Putamen (tissue), 1 donor: ENCODE measurements at regions not wholly inside any gene's neighbourhood (a gene's known extent, or its start where the extent isn't known, plus 50 kb on each side); places are given as distances from the start of the nearest gene placed in this dataset.

Experiments used
- DNase-seq: peaks from one replicate; pipeline ENCODE4 v3.0.0-alpha.2; 2016; ENCODE audit warnings: low spot score

GRCh38 chr14:85390236-85390635 is 139.7 kb upstream of the FLRT2 start:
- no peak for DNase-seq

DNA sequence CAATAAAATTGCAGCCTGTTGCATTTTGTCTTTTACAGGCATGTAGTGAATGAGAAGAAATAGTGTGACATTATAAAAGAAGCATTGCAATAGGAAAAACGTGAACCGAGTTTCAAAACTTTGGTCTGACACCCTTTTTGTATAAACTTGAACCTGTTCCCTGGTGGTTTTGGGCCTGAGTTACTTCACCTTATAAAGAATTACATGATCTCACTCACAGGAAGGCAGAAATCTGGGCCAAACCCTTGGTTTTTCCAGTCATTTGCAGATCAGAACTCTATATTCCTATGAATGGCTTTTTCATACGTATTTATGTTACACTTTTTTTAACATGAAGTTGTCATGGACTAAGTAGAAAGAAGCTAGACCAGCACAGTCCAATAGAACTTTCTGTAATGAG is 138.5 kb upstream of the FLRT2 start:
- no peak for DNase-seq

DNA sequence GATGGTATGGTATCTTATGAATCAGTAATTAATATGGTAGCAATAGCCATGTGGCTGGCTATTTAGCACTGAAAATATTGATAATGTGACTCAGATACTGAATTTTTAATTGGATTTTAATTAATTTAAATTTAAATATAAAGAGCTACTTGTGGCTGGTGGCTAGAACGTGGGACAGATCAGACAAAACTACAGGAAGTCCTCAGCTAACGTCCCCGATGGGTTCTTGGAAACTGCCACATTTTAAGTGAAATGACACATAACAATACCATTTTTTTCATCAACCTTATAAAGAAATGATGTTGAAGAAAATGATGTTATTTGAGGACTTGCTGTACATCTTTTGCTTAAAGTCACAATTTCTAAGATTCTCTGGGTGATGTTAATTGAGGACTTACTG is 138.1 kb upstream of the FLRT2 start:
- DNase-seq, result no peak

DNA sequence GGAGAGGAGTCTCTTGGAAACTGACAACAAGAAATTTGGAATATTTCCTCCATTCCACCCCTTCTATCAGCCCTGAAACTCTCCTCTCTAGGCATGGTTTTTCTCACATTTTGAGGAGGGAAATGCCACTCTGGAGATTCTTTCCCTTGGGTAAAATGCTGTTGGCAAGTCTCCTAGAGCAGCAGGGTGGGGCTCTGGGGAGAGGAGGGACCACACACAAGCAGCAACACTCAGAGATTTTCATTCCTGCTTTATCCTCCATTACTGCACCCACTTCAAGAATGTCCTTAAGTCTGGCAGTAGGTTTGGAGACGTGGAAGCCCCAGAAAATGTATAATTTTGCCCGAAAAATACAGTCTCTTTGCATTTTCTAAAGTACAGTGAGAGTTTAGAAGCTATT is 130.8 kb upstream of the FLRT2 start:
- no peak for DNase-seq

GRCh38 chr14:85400678-85401077 is 129.3 kb upstream of the FLRT2 start:
- DNase-seq, result no peak

- no peak for DNase-seq
Observed at GRCh38 chr14:85401384-85401783, 128.6 kb upstream of the FLRT2 start.

GRCh38 chr14:85402569-85403162 is 127.3 kb upstream of the FLRT2 start:
- DNase-seq, result no peak

DNA sequence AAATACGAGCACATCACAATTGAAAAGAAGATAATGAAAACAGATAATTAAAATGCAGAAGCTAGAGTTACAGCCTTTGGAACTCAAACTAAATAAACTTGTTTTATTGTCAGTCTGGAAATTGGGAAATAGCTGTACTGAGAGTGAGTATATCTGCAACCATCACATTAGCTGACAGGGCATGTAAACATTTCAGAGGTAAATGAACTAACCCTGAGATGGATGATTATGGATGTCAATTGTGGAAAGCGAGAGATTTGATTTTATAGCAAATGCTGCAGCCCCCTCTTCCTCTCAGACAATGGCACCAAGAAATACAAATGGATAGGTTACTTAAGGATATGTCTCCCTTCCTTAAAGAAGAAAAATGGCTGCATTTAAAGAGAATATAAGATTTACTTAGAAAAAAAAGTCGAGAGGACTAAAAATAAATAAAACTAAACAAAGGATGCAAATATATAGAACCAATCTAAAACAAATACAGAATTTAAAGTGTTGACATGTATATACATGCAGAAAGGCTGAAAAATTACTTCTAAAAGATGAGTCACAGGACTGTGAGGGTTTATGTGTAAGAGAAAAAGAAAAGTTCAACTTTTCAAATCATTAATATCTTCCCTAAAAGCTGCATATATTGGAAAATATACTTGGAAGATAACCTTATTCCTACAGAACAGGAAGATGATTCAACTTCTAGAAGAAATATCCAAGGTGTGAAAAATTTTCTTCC is 120.3 kb upstream of the FLRT2 start:
- DNase-seq, result no peak

DNA sequence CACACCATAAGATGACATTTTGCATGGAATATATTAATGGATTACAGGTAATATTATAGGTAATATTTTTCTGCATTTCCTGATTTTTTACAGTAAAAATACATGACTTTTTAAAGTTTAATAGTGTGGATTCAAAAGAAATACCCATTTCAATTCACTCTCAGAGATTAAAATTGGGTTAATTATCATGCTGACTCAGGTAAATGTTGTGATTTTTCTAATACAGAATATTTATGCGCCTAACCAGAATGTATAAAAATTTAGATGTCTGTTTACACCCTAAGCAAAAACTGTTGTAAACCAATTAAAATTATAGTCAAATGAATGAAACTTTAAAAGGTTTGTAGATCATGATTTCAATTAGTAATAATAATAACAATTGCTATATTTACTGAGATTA is 117.2 kb upstream of the FLRT2 start:
- DNase-seq, result no peak

DNA sequence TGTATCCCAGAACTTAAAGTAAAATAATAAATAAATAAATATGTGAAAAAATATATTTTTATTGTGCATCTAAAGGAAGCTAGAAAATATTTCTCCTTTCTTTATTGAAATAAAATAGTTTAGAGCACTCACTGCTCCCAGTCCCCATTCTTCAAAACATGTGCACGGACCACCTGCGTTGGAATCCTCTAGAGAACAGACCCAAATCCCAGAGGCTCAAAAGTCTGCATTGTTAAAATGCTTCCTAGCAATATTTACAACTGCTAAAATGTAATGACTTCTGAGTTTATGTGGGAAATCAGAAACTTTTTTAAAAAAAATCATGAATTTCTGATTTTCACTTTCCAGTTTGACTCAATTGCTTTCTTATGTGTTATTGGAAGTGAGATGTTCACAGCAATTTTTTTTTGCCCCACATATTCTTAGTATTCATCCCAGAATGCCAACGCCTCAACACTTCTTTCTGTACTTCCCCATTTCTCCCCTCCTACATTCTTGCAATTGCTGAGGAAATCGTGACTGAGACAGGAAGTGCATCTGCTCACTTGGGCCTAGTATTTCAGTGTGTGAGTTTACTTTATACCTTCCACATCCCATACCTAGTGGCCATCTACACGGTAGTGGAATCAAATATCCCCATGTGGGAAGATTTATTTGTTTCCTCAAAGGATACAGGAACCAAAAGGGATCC is 116.0 kb upstream of the FLRT2 start:
- no peak for DNase-seq

DNA sequence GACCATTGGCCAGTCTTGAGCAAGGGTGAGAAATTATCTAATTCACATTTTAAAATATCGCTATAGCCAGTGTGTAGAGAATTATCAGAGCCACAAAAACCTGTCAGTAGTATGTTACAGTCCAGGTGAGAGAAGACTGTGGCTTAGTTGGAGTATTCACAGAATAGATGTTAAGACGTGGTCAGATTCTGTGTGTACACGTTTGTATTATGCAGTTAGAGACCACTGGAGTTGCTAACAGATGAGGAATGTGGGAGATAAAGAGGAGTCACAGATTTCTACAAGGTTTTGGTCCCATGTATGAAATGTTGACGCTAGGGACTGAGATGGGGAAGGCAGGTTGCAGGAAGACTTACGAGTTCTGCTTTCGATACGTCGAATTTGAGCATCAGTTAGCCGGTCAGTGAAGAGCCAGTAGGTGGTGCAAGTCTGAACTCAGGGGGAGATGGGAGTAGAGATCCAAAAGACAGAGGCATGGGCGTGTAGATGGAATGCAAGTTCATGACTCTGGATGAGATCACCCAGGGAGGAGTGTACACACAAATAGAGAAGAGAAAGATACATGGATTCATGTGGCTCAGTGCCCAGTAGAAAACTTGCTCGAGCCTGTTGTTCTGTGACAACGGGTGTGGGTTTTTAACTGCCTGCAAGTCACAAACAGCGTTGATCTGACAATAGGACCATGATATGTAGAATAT is 114.8 kb upstream of the FLRT2 start:
- no peak for DNase-seq

GRCh38 chr14:85416771-85417170 is 113.2 kb upstream of the FLRT2 start:
- no peak for DNase-seq

DNA sequence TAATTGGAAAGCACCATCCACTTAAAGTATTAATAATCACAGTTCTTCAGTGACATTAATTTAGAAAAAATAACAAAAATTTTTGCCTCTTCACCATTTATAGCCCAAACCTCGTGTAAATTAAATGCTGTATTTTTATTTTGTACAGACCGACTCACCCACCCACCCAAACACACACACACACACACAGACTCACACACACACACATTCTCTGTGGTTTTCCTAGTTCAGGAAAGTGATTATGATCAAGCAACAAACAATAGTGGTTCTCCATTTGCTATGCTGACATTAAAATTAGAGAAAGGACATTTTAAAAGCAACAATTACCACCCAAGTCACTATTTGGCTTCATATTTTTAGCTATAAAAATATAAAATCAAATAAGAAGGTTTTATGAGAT is 112.5 kb upstream of the FLRT2 start:
- DNase-seq, result no peak

GRCh38 chr14:85418721-85419120 is 111.2 kb upstream of the FLRT2 start:
- DNase-seq, result no peak

DNA sequence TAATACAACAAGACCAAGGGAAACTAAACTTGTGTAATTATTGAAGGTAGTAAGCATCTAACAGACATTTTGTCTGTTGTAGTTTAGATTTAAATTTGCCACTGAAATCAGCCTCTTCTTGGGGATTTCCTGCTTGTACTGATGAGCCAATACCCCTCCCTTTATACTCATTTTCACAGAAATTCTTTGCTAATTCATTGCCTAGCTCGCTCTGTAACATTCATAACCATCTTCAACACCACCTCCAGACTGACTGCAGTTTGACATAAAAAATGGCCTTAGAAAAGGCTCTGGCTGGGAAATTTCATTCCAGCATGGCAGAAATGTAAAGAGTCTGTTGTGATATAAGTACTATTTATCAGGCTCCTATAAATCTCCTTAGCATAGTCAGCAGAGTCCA is 109.7 kb upstream of the FLRT2 start:
- no peak for DNase-seq

DNA sequence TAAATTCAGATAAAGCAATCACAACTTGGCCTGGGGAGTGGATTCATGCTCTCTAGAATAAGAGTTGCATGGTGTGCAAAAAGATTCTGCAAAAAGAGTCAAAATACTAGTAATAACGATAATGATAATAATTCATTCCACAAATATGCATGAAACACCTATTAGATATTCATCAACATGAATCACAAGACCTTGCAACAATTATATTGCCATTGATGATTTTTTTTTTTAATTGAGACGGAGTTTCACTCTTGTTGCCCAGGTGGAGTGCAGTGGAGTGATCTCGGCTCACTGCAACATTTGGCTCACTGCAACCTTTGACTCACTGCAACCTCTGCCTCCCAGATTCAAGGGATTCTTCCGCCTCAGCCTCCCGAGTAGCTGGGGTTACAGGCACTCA is 109.2 kb upstream of the FLRT2 start:
- no peak for DNase-seq

GRCh38 chr14:85421186-85421877 is 108.6 kb upstream of the FLRT2 start:
- no peak for DNase-seq

- no peak for DNase-seq
Observed at GRCh38 chr14:85423889-85424288, 106.1 kb upstream of the FLRT2 start.

- DNase-seq, result no peak
Observed at GRCh38 chr14:85425507-85425906, 104.4 kb upstream of the FLRT2 start.

GRCh38 chr14:85426068-85426935 is 103.6 kb upstream of the FLRT2 start:
- no peak for DNase-seq

DNA sequence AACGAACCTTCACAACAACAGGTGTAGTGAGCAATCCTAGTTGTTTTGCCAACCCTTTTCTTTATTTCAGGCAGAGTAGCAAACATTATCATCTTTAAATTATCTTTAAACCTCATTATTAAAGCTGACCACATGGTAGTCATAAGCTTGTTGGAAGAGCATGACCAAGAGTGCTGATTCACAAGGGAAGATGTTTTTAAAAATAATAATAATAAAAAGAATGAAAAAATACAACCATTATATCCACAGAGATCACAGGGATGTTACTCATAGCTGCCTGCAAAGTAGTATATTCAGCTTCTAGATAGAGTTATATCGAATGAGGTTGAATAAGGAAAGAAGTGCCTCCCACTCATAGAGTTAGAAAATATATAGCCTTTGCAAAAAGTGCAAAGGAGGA is 101.0 kb upstream of the FLRT2 start:
- DNase-seq, result no peak
